ENCODE measurements at regions not wholly inside any gene's neighbourhood (a gene's known extent, or its start where the extent isn't known, plus 50 kb on each side); places are given as distances from the start of the nearest gene placed in this dataset.

GRCh38 chr13:97140131-97140530 lies 82.0 kb upstream of the MBNL2 start:
- TF ChIP-seq CTCF (IDR thresholded peaks at IDR 0.05; ENCODE audit: insufficient read depth, low read length, poor library complexity, severe bottlenecking): no peak
- TF ChIP-seq EZH2phosphoT487 (conservative IDR thresholded peaks at IDR 0.05; ENCODE audit: low read length): no peak
